IMR-90 (cell line): ENCODE measurements at regions not wholly inside any gene's neighbourhood (a gene's known extent, or its start where the extent isn't known, plus 50 kb on each side); places are given as distances from the start of the nearest gene placed in this dataset.
A peak's percentile ranks its signal among the peaks of the same experiment; 100 is the strongest.

ENCODE experiments used
- ATAC-seq: fragments of 200-7000 bp; cut with Tn5 transposase; 2 replicates; pipeline ENCODE4 v1.9.1; 2020; ENCODE audit warnings: low read depth, mild to moderate bottlenecking, moderate library complexity
- BruUV-seq: library from RNA; stranded (reverse); fragments of 400-500 nt; replicated peaks from 2 replicates; lab custom pipeline; 2021; lab: Mats Ljungman, UMichigan
- CTCF ChIA-PET: fragments of 300-600 bp; formaldehyde crosslinking; extraction: SDS; loops from one replicate; lab custom pipeline; 2021; ENCODE audit warnings: antibody characterized with exemption; lab: Yijun Ruan, JAX
- POLR2A ChIA-PET: fragments of 300-600 bp; sonication (Branson Sonifier 250); formaldehyde crosslinking; loops from one replicate; lab custom pipeline; 2022; ENCODE audit warnings: antibody characterized with exemption; ENCODE audit not compliant: unreplicated experiment; lab: Charles Lee
- DNase-seq: peaks from one replicate; pipeline ENCODE4 v3.0.0; 2013
- H2AFZ ChIP-seq: replicated peaks from 2 replicates; pipeline ENCODE3; 2013; ENCODE audit warnings: low read length, mild to moderate bottlenecking; ENCODE audit not compliant: poor library complexity
- H2AK5ac ChIP-seq: 2 replicates; pipeline ENCODE4 v1.6.1; 2013; ENCODE audit warnings: low read depth, low read length, inconsistent platforms
- H2AK9ac ChIP-seq: replicated peaks from 2 replicates; pipeline ENCODE3; 2013; ENCODE audit warnings: mild to moderate bottlenecking, low read depth, low read length, moderate library complexity; ENCODE audit not compliant: poor library complexity
- H2BK120ac ChIP-seq: 2 replicates; pipeline ENCODE4 v1.6.1; 2013; ENCODE audit warnings: low read depth, low read length, inconsistent platforms
- H2BK15ac ChIP-seq: 3 replicates; pipeline ENCODE4 v1.6.1; 2013; ENCODE audit warnings: low read depth, low read length, inconsistent platforms
- H2BK20ac ChIP-seq: 2 replicates; pipeline ENCODE4 v1.6.1; 2013; ENCODE audit warnings: low read depth, mild to moderate bottlenecking, inconsistent platforms, low read length, moderate library complexity
- H2BK5ac ChIP-seq: 2 replicates; pipeline ENCODE4 v1.6.1; 2013; ENCODE audit warnings: mild to moderate bottlenecking, low read depth, low read length, inconsistent platforms; ENCODE audit not compliant: poor library complexity, severe bottlenecking
- H3K14ac ChIP-seq: replicated peaks from 2 replicates; pipeline ENCODE4 v1.6.1; 2013; ENCODE audit warnings: low read depth, low read length, inconsistent platforms
- H3K18ac ChIP-seq: 2 replicates; pipeline ENCODE4 v1.6.1; 2013; ENCODE audit warnings: low read depth, low read length, control low read depth
- H3K23ac ChIP-seq: 2 replicates; pipeline ENCODE4 v1.6.1; 2013; ENCODE audit warnings: low read depth, low read length, inconsistent platforms
- H3K27ac ChIP-seq: 2 replicates; pipeline ENCODE4 v1.5.1; 2013; ENCODE audit warnings: mild to moderate bottlenecking, control low read depth, low read length; ENCODE audit not compliant: insufficient read depth
- H3K27me3 ChIP-seq: 2 replicates; pipeline ENCODE4 v1.6.1; 2013; ENCODE audit warnings: low read length; ENCODE audit not compliant: control insufficient read depth, insufficient read depth
- H3K36me3 ChIP-seq: 2 replicates; pipeline ENCODE4 v1.6.1; 2013; ENCODE audit warnings: low read length, mixed read lengths; ENCODE audit not compliant: control insufficient read depth, insufficient read depth
- H3K4ac ChIP-seq: 2 replicates; pipeline ENCODE4 v1.6.1; 2013; ENCODE audit warnings: low read depth, low read length, inconsistent platforms
- H3K4me1 ChIP-seq: 2 replicates; pipeline ENCODE4 v1.6.1; 2013; ENCODE audit warnings: low read length, mixed read lengths; ENCODE audit not compliant: control insufficient read depth, insufficient read depth
- H3K4me2 ChIP-seq: 2 replicates; pipeline ENCODE4 v1.6.1; 2013; ENCODE audit warnings: low read depth, mild to moderate bottlenecking, control low read depth, low read length, moderate library complexity
- H3K4me3 ChIP-seq: 2 replicates; pipeline ENCODE4 v1.5.1; 2013; ENCODE audit warnings: low read depth, mild to moderate bottlenecking, control low read depth, low read length, moderate library complexity; ENCODE audit not compliant: insufficient read depth
- H3K56ac ChIP-seq: 2 replicates; pipeline ENCODE4 v1.6.1; 2013; ENCODE audit warnings: low read length, inconsistent platforms; ENCODE audit not compliant: insufficient read depth; ENCODE audit errors: extremely low read depth
- H3K79me1 ChIP-seq, 2 experiments: 2 replicates each; pipeline ENCODE4 v1.6.1; 2013; ENCODE audit warnings: low read length in 2 of 2, inconsistent platforms in 1 of 2, low read depth in 1 of 2
- H3K9ac ChIP-seq: 2 replicates; pipeline ENCODE4 v1.6.1; 2013; ENCODE audit warnings: low read depth, low read length, control low read depth
- H3K9me1 ChIP-seq: 2 replicates; pipeline ENCODE4 v1.6.1; 2013; ENCODE audit warnings: low read length, inconsistent platforms; ENCODE audit not compliant: insufficient read depth
- H3K9me3 ChIP-seq: 2 replicates; pipeline ENCODE4 v1.6.1; 2013; ENCODE audit warnings: low read length; ENCODE audit not compliant: control insufficient read depth, insufficient read depth
- H4K20me1 ChIP-seq: 2 replicates; pipeline ENCODE4 v1.6.1; 2013; ENCODE audit warnings: low read length, inconsistent platforms; ENCODE audit not compliant: insufficient read depth
- H4K5ac ChIP-seq: 2 replicates; pipeline ENCODE4 v1.6.1; 2013; ENCODE audit warnings: mild to moderate bottlenecking, low read depth, low read length, control low read depth
- H4K8ac ChIP-seq, 2 experiments: 2 replicates each; pipeline ENCODE4 v1.6.1; 2013; ENCODE audit warnings: low read depth in 2 of 2, low read length in 2 of 2, control low read depth in 1 of 2, inconsistent platforms in 1 of 2
- H4K91ac ChIP-seq: 2 replicates; pipeline ENCODE4 v1.6.1; 2013; ENCODE audit warnings: low read depth, low read length, inconsistent platforms; ENCODE audit not compliant: insufficient read depth
- MAFK ChIP-seq: IDR thresholded peaks from 2 replicates; pipeline ENCODE4 v1.6.1; 2012; ENCODE audit warnings: low read depth, low read length, improper control_type of control experiment
- WGBS, 2 experiments: methylation state at CpG; one replicate each; pipeline versions ENCODE4 v1.1.5 to v1.1.7; 2013; ENCODE audit warnings: missing lambda C conversion rate in 2 of 2; ENCODE audit not compliant: insufficient read length in 1 of 2; ENCODE audit errors: extremely low coverage in 2 of 2; 5-methylcytosine and 5-hydroxymethylcytosine counted together
- dilution Hi-C: fragments of 300-500 bp; cut with HindIII; formaldehyde crosslinking; loops from one replicate; pipeline ENCODE4 v1.14.3; 2018; ENCODE audit warnings: low sequenced_read_pairs; ENCODE audit not compliant: unreplicated experiment
- in situ Hi-C: fragments of 300-500 bp; cut with MboI; formaldehyde crosslinking; loops from 3 replicates; pipeline ENCODE4 v1.14.3; 2019; ENCODE audit warnings: low sequenced_read_pairs, inconsistent platforms, mixed read lengths
- intact Hi-C: fragments of 100-400 bp; cut with micrococcal nuclease; formaldehyde crosslinking; loops from 2 replicates; pipeline ENCODE4 v1.10.0; 2022
- TF ChIP-seq, protein P1 (sequence below): fragments of 150-350 bp; IDR thresholded peaks from 2 replicates; pipeline ENCODE4 v1.6.1; 2017; ENCODE audit warnings: mild to moderate bottlenecking, antibody characterized with exemption, low read length, low read depth

DNA sequence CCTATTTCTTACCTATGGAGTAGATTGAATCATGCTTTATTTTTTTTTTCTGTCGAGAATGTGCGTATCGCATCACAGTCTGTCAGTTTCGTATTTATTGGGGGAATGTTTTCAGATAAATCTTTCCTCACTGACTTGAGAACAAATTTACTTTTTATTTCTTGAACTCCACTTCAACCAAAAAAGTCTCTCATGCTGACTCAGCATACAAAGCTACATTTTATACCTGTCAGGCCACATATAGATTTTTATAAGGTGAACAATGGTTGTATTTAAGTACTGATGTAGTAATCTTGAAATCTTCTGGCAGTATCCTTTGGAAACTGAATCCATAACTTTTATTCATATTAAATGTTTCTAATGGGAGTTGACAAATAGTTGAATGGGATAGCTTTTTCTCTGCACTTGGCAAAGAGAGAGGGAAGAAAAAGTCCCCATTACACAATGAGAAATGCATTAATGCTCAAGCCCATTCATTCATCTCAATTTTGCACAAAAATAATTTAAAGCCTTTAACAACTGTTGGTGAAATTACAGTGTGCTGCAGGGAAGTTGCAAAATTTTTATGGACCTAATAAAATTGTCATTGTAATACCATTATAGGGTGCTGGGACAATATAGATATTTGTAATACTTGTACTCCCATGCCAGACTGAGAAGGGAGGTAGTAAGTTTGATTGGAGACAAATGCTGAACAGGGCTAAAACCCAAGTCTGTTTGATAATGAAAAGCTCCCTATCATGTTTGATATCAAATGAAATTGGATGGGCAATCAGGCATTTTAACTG is 367.6 kb downstream of the HLX start:
- ChIA-PET CTCF (no interaction called here), POLR2A (no interaction called here)
- no peaks in the 10 kb centered on the region for H4K20me1 ChIP-seq
- H2AFZ ChIP-seq, result no peak overlapping the region
- H3K4me3 ChIP-seq, result no peak overlapping the region
- H2AK9ac ChIP-seq, result no peak overlapping the region
- no peaks in the 10 kb centered on the region for H3K9me3 ChIP-seq
- no peaks in the 10 kb centered on the region for H3K27me3 ChIP-seq
- H4K5ac ChIP-seq, result no peak overlapping the region
- DNase-seq, result no peak
- H2AK5ac ChIP-seq, result no peak overlapping the region
- no peak overlapping the region for H4K91ac ChIP-seq
- ATAC-seq, result no peak
- no peak overlapping the region for H3K4ac ChIP-seq
- no peaks in the 10 kb centered on the region for H3K79me1 ChIP-seq
- no peak overlapping the region for H2BK5ac ChIP-seq
- no peak overlapping the region for H3K56ac ChIP-seq
- H2BK15ac ChIP-seq, result no peak overlapping the region
- TF ChIP-seq, protein P1, sequence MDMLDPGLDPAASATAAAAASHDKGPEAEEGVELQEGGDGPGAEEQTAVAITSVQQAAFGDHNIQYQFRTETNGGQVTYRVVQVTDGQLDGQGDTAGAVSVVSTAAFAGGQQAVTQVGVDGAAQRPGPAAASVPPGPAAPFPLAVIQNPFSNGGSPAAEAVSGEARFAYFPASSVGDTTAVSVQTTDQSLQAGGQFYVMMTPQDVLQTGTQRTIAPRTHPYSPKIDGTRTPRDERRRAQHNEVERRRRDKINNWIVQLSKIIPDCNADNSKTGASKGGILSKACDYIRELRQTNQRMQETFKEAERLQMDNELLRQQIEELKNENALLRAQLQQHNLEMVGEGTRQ, result no peak
- peak; percentile 93 for TF ChIP-seq MAFK
- H3K4me2 ChIP-seq, result no peak overlapping the region
- no peak overlapping the region for H3K14ac ChIP-seq
- no peaks in the 10 kb centered on the region for H3K9me1 ChIP-seq
- BruUV-seq, result no TSS peak
- H3K18ac ChIP-seq, result no peak overlapping the region
- no peak overlapping the region for H3K9ac ChIP-seq
- H4K8ac ChIP-seq, result no peak overlapping the region
- in situ Hi-C loops, result no loop called here
- H3K27ac ChIP-seq, result no peak overlapping the region
- no peak overlapping the region for H2BK120ac ChIP-seq
- H3K36me3 ChIP-seq, result no peaks in the 10 kb centered on the region
- dilution Hi-C loops, result no loop called here
- no peak overlapping the region for H3K23ac ChIP-seq
- no peak overlapping the region for H2BK20ac ChIP-seq
- intact Hi-C loops, result no loop called here
- WGBS, 2 experiments, result no CpG with 5 or more reads among the region's 4 CpGs
- no peaks in the 10 kb centered on the region for H3K4me1 ChIP-seq
